ENCODE measurements at regions not wholly inside any gene's neighbourhood (a gene's known extent, or its start where the extent isn't known, plus 50 kb on each side); places are given as distances from the start of the nearest gene placed in this dataset.
"Not testable (repeated sequence)": the region's sequence is repeated elsewhere in the genome, so short reads cannot be mapped to it uniquely, and the experiment has no call there.

DNA sequence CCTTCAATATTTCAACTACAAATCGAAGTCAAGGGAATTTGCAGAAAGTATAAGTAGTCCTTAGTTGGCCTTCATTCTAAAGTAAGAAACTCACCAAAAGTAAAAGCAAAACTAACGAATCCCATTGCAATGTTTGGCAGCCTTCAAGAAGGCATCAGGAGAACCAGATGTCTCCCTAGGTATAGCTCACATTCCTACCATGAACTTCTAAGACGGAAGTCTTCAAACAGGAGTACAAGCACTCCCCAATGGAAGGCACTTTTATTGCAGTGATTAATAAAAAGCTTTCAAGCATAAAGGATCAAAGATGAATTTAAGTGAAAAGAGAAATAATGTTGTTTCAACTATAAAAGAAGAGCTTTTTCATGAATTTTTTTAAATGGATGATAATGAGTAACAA lies 236.0 kb upstream of the NR5A2 start:
- DNase-seq (ENCODE audit: low spot score): no peak

DNA sequence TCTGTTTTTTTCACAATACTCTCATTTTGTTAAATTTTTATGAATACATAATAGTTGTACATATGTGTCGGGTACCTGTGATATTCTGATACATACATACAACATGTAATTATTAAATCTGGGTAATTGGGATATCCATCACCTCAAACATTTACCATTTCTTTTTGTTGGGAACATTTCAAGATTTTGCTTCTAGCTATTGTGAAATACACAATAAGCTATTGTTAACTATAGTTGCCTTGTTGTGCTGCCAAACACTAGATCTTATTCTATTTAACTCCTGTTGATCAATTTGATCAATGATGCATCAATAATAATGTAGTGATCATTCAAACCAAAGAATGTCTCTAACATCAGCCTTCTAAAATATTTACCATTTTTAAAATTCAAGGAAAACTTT lies 234.6 kb upstream of the NR5A2 start:
- DNase-seq (ENCODE audit: low spot score): no peak

DNA sequence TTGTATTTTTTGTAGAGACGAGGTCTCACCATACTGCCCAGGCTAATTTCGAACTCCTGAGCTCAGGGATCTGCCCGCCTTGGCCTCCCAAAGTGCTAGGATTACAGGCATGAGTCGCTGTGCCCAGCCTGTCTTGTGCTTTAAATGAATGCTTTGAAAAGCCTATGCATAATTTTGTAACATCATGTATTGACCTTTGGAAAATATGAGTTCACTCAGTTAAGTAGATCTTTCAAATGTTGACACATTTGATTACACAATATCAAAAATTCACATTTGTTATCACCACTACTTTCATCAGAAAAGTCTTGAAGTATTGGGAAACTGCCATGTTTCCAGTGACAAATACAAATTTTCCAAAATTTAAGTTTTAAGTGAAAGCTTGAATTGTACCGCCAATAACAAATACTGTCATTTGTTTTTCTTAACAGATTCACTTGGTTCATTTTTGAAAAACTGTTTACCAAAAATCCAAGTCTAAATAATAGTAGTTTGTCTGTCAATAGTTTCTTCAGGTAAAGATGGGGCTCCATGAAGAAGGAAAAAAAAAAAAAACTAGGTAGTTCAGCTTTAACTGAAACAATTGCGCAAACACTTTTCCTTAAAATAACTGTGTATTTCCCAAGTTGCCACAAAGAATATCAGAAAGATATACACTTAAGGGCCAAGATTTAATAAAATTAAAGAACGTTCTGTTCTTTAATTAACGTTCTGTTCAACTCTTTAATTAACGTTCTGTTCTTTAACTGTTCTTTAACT lies 233.2 kb upstream of the NR5A2 start:
- no peak for DNase-seq (ENCODE audit: low spot score)

DNA sequence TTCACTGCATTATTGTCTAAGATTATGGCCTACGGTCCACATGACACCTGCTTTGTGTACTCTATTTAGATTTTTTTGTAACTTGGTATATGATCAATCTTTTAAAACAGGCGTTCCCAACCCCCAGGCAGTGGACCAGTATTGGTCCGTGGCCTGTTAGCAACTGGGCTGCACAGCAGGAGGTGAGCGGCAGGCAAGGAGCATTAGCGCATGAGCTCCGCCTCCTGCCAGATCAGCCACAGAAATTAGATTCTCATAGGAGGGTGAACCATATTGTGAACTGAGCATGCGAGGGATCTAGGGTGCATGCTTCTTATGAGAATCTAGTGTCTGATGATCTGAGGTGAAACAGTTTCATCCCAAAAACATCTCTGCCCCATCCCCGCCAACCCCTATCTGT lies 228.4 kb upstream of the NR5A2 start:
- DNase-seq (ENCODE audit: low spot score): no peak

DNA sequence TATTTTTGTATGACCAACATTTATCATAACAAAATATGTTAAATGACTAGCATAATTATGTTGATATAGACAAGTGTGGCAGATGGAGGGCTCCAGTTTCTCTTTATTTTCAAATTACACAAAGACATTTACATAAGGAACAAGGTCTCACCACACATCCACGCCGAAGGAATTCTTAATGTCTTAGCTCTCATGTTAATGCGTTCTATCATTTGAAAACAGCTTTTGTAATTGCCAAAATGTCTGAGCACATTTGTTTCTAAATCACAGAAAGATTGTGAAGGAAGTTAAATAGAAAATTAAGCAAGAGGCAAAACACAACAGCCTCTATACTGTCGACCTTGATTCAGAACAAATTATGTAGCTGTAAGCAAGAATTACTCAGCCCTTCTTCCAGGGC lies 223.0 kb upstream of the NR5A2 start:
- no peak for DNase-seq (ENCODE audit: low spot score)

DNA sequence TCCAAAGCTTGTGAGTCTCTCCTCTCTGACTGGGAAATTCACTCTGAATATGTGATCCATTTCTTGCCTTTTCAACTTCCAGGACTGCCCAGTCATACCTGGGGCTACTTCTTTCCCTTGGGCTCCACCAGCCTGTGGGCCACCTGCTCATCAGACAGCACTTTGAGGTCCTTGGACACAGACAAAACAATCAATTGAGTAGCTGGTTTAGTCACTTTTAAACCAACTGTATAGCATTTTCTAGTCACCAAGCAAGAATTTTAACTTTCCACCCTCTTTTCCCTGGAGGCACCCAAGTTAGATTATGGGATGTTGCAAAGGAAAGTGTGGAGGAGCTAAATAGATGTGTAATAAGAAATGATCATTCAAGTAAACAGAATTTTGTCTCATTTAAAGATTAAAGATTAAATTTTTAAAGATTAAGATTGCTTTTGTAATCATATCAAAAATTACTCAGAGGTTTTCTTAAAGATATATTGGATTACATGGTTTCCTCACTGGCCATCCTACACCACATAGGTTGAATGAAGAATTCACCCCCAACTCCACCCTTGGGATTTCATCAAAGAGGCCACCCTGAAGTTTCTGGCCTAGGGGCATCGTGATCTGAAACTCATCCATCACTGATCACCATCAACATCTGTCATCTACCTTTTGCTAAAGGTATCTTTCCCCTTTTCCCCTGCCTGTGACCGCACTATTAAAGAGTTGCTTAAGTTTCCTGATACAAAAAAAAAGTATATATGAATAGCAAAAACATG lies 219.2 kb upstream of the NR5A2 start:
- no peak for DNase-seq (ENCODE audit: low spot score)

DNA sequence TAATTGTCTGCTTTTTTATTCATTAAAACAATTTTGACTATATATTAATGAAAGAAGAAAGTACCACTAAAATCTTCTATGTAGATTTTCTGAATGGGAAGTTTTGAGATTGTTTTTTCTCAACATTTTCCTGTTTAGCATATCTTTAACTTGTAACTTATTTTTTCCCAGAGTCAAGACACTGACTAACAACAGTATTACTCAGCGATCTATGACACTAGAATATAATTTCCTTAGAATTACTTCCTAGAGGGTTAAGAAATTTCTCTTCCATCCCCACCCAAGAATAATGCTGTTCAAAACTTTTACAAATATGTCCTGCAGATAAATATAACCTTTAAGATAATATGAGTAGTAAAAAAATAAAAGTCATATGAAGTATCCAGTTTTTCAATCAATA lies 218.2 kb upstream of the NR5A2 start:
- DNase-seq (ENCODE audit: low spot score): no peak

DNA sequence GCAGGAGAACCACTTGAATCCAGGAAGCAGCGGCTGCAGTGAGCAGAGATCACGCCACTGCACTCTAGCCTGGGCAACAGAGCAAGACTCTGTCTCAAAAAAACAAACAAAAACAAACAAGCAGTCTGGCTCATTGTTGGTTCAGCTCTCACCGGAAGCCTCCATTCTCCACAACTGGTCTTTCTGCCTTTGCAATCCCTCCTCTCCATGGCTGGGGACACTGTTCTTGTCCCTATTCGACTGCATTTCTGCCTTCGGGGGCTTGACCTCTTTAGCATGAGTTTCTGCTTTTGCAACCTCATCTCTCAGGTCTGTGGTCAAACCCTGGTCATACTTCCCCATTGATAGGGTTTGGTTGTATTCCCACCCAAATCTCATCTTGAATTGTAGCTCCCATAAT lies 216.3 kb upstream of the NR5A2 start:
- DNase-seq (ENCODE audit: low spot score): no peak

DNA sequence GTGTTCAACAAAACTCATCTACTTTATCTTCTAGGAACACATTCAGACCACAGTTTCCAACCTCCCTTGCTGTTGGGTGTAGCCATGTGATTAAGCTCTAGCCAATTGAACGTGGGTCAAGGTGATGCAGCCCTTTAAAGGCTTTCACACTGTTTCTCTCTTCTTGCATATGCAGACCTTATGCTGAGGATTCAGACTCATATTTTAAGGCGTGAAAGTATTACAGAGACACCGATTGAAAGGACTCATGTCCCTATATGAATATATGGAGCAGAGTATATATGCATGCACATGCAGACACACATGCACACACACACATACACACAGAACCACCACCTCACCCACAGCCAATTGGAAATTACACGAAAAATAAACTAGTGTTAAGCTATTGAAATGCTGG lies 214.3 kb upstream of the NR5A2 start:
- no peak for DNase-seq (ENCODE audit: low spot score)

DNA sequence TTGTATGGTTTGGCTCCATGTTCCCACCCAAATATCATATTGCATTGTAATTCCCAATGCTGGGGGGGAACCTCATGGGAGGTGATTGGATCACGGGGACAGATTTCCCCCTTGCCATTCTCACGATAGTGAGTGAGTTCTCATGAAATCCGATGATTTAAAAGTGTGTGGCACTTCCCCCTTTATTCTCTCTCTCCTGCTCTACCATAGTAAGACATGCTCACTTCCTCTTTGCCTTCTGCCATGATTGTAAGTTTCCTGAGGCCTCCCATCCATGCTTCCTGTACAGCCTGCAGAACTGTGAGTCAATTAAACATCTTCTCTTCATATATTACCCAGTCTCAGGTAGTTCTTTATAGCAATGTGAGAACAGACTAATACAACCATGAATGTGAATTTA lies 211.6 kb upstream of the NR5A2 start:
- DNase-seq (ENCODE audit: low spot score): no peak

DNA sequence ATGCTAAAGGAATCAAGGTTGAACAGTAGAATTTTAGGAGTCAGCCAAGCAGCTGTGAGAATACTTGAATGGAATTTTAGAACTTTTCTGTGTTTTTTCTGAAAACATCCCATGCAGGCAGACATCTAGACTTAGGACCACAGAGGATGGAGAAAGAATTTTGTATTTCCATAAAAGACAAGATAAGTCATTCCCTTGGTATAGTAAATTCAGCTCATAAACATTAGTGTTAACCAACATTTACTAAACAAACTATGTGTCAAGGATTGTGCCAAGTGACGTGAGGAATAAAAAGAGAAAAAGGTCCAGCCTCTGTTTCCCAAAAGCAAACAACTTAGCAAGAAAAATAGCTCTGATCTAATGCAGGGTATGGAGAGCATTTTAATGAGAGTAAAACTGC lies 210.2 kb upstream of the NR5A2 start:
- no peak for DNase-seq (ENCODE audit: low spot score)

DNA sequence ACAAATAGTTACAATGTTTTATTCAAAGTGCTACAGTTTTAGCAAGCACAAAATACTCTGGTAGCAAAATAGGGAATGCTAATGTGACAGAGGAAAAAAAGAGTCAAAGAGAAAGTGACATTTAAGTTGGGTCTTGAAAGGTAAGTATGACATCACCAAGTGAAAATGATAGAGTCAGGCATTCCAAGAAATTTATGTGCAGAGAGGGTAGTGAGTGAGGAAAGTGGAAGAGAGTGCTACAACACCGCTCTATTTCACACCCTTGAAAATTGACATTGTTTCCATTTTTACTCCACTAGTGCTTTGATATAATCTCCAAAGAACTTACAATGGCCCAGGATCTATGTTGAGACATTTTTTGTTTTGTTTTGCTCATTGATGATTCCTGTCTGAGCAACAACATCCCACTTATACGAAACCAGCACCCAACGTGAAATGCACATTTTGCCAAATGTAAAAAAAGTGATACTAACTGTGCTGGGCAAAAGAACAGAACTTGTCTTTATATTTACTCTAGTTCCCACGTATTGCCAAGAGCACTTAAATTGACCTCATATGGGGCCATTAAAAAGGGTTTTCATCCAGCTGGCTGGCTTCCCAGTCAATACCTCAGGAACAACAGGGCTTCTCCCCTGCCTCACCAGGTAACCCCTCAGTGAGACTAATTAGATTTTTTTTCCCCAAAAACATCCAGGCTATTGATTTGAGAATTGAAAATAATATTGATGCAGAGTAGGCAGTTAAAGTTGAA lies 206.3 kb upstream of the NR5A2 start:
- no peak for DNase-seq (ENCODE audit: low spot score)

DNA sequence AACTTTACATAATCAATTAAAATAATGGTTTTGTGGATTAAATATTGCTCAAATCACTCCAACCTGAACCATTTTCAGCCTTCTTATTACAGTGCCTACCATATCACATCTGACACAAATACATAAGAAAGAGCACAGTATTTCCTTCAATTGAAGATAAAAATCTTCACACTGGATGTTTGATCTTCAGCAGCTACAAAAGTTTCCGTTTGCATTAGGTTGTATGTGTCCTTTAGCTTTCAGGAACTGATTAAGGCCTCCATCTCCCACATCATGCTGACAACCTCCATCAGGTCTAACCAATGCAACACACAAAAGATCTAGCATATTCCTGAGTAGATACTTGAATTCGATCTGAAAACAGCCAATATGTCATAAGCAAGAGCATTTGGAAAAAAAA lies 195.1 kb upstream of the NR5A2 start:
- no peak for DNase-seq (ENCODE audit: low spot score)

DNA sequence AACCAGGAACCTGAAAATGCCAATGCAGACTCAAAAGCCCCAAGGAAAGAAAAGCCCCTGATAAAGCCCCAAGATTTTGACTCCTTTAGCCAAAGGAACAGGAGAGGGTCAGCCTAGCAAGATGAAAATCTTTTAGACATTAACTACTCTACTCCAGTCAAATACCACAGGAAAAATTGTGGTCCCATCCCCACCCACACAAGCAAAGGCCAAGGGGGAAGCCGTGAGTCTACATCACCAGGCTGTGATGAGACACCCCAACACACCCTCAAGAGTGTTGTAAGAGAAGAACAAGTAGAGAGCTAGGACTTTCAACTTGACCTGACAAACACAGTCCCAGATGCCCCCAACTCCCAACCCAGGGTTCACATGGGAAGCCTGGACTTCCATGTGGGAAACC lies 192.8 kb upstream of the NR5A2 start:
- no peak for DNase-seq (ENCODE audit: low spot score)

DNA sequence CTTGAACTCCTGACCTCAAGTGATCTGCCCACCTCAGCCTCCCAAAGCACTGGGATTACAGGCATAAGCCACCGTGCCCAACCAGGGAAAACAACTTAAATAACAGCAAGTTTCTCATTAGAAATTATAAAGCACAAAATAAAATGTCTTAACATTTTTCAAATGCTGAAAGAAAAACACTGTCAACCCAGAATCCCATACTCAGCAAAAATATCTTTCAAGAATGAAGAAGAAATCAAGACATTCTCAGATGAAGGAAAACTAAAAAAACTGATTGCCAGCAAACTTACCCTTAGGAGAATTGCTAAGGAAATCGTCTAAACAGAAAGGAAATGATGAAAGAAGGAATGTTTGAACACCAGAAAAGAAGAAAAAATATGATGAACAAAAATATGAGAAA lies 191.1 kb upstream of the NR5A2 start:
- no peak for DNase-seq (ENCODE audit: low spot score)

DNA sequence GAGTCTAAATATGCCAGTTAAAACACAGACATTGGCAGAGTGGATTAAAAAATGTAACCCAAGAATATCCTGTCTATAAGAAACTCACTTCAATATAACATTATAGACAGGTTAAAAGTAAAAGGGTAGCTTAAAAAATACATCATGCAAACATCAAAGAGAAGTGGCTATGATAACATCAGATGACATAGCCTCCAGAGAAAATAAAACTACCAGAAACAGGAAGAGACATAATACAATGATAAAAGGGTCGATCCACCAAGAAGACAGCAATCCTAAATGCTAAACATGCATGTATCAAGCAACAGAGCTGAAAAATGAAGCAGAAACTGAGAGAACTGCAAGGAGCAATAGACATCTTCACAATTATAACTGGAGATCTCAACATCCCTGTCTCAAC lies 190.2 kb upstream of the NR5A2 start:
- DNase-seq (ENCODE audit: low spot score): no peak

DNA sequence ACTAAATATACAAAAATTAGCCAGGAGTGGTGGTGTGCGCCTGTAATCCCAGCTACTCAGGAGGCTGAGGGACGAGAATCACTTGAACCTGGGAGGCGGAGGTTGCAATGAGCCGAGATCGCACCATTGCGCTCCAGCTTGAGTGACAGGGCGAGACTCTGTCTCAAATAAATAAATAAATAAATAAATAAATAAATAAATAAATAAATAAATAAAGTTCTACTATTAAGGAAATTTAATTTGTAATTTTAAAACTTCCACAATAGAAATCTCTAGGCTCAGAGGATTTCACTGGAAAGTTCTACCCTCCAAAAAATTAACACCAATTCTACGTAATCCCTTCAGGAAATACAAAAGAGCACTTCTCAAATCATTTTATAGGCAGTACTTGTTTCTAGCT lies 187.9 kb upstream of the NR5A2 start:
- not testable (repeated sequence) for DNase-seq (ENCODE audit: low spot score)

DNA sequence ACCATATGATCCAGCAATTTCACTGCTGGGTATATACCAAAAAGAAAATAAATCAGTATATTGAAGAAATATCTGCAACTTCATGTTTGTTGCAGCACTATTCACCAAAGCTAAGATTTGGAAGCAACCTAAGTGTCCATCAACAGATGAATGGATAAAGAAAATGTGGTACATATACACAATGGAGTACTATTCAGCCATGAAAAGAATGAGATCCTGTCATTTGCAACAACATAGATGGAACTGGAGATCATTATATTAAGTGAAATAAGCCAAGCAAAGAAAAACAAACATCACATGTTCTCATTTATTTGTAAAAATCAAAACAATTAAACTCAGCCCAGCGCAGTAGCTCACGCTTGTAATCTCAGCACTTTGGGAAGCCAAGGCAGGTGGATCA lies 184.4 kb upstream of the NR5A2 start:
- DNase-seq (ENCODE audit: low spot score): not testable (repeated sequence)

DNA sequence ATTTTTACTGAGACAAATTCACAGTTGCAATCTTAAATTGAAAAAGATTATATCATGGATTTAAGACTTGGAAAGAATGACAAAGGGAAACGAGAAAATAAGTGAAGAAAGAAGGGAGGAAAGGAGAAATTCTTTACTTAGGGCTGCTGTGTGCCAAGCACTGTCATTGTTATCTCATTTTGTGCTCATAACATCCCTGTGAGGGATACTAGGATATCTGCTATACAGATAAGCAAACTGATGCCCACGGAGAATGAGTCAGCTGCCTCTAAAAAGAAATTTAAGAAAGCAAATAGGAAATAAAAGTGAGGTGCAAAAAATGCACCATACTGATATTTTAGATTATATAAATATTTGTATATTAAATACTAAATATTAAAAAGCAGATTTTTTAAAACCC lies 183.6 kb upstream of the NR5A2 start:
- DNase-seq (ENCODE audit: low spot score): no peak

DNA sequence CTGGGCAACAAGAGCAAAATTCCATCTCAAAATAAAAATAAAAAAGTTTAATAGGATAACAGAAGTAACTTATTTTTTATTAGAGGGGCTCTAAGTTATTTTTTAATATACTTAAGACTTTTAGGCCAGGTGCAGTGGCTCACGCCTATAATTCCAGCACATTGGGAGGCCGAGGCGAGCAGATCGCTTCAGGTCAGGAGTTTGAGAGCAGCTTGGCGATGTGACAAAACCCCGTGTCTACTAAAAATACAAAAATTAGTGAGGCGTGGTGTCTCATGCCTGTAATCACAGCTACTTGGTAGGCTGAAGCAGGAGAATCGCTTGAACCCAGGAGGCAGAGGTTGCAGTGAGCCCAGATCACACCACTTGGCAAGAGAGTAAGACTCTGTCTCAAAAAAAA lies 180.5 kb upstream of the NR5A2 start:
- no peak for DNase-seq (ENCODE audit: low spot score)

DNA sequence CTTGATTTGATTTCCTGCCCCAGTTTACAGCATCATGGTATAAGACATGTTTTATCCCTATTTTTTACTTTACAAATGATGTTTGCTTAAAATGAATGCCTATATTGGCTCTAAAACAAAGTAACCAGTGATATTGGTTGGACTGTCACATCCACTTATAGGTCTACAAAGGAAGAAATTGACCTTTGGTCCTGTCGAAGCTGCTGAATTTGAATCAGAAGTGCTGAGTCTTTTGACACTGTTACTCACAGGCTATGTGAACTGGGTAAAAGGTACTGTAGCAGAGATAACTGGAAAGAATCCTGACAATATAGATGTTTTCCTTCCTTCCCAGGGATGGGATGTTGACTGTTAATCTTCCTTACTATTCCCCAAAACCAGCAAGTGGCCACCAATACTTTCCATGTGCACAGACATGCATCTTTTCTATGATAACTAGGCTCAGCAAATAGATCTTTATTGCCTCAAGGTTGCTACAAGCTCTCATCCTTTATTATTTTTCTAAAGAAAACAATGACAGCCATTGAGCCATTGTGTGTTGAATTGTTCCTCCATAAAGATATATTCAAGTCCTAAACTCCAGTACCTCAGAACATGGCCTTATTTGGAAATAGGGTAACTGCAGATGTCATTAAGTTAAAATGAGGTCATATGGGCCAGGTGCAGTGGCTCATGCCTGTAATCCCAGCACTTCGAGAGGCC lies 175.9 kb upstream of the NR5A2 start:
- DNase-seq (ENCODE audit: low spot score): no peak

DNA sequence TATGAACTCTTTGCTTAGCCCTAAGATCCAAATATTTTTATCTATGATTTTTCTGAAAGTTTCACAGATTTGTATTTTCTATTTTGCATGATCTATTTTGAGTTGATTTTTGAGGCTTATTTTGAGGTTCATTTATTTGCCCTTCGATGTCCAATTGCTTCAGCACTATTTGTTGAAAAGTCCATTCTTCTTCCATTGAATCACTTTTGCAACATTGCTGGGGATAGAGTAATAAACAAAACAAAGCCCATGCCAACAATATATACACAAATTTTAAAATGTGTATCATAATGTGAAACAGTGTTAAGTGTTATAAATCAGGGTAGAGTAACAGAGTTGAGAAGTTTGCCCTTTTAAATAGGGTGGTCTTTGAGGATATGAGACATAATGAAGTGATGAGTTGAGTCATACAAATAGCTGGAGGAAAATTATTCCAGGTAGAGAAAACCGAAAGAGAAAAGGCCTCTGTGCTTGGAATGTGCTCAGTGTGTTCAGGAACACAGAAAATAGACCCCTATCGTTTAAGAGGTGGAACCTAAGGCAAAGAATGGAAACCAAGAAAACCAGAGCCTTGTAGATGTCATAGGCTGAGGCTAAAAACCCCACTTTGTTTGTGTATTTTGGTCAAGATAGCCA lies 172.7 kb upstream of the NR5A2 start:
- DNase-seq (ENCODE audit: low spot score): no peak

Data from AG08395 (cell line).